Nephron (organoid): ENCODE measurements at regions not wholly inside any gene's neighbourhood (a gene's known extent, or its start where the extent isn't known, plus 50 kb on each side); places are given as distances from the start of the nearest gene placed in this dataset.
"Not testable (repeated sequence)": the region's sequence is repeated elsewhere in the genome, so short reads cannot be mapped to it uniquely, and the experiment has no call there.

Experiments
- H3K27ac Mint-ChIP-seq, 3 experiments: 2 replicates each; pipeline ENCODE4 v1.8.0; 2020; ENCODE audit warnings: mixed read lengths in 3 of 3, mild to moderate bottlenecking in 2 of 3, moderate library complexity in 1 of 3
- H3K27me3 Mint-ChIP-seq: 2 replicates; pipeline ENCODE4 v1.8.0; 2021; ENCODE audit warnings: low read depth, mild to moderate bottlenecking, moderate library complexity, mixed read lengths
- H3K36me3 Mint-ChIP-seq: 2 replicates; pipeline ENCODE4 v1.8.0; 2020; ENCODE audit warnings: low read depth, mixed read lengths
- H3K4me1 Mint-ChIP-seq: 2 replicates; pipeline ENCODE4 v1.8.0; 2020; ENCODE audit warnings: mixed read lengths
- H3K4me3 Mint-ChIP-seq, 3 experiments: 2 replicates each; pipeline ENCODE4 v1.8.0; 2020; ENCODE audit warnings: mild to moderate bottlenecking in 3 of 3, mixed read lengths in 3 of 3, moderate library complexity in 2 of 3
- H3K9me3 Mint-ChIP-seq: 2 replicates; pipeline ENCODE4 v1.8.0; 2020; ENCODE audit warnings: mixed read lengths
- CTCF ChIP-seq, 3 experiments: fragments of 200-600 bp; sonication (generic); IDR thresholded peaks; one replicate each; pipeline ENCODE4 v1.5.0; 2021; ENCODE audit warnings: antibody characterized with exemption in 3 of 3; ENCODE audit not compliant: unreplicated experiment in 3 of 3

- H3K4me3 Mint-ChIP-seq: peak overlapping the region in 1 of 3 experiments; percentile 1
- H3K4me1 Mint-ChIP-seq: peaks cover 48% of the 10 kb centered on the region
- H3K36me3 Mint-ChIP-seq: no peaks in the 10 kb centered on the region
- H3K27me3 Mint-ChIP-seq: peaks cover 4% of the 10 kb centered on the region
- H3K27ac Mint-ChIP-seq: peak overlapping the region; percentile 82 to 91 (median 90)
- TF ChIP-seq CTCF (IDR thresholded peaks at IDR 0.05; ENCODE audit: unreplicated experiment in 3 of 3): no peak
- no peaks in the 10 kb centered on the region for H3K9me3 Mint-ChIP-seq
Measured at GRCh38 chr20:17825252-17825959, 125.6 kb downstream of the BANF2 start.

- TF ChIP-seq CTCF (IDR thresholded peaks at IDR 0.05; ENCODE audit: unreplicated experiment in 3 of 3): no peak
- peaks cover 48% of the 10 kb centered on the region for H3K4me1 Mint-ChIP-seq
- peaks cover 2% of the 10 kb centered on the region for H3K27me3 Mint-ChIP-seq
- no peaks in the 10 kb centered on the region for H3K9me3 Mint-ChIP-seq
- no peak overlapping the region for H3K4me3 Mint-ChIP-seq
- H3K27ac Mint-ChIP-seq: peak overlapping the region; percentile 82 to 91 (median 90)
- H3K36me3 Mint-ChIP-seq: no peaks in the 10 kb centered on the region
Measured at GRCh38 chr20:17824676-17825251, 125.0 kb downstream of the BANF2 start.

- peaks cover 48% of the 10 kb centered on the region for H3K4me1 Mint-ChIP-seq
- no peaks in the 10 kb centered on the region for H3K27me3 Mint-ChIP-seq
- no peaks in the 10 kb centered on the region for H3K36me3 Mint-ChIP-seq
- no peak for TF ChIP-seq CTCF (IDR thresholded peaks at IDR 0.05; ENCODE audit: unreplicated experiment in 3 of 3)
- peak overlapping the region; percentile 54 to 95 (median 94) for H3K27ac Mint-ChIP-seq
- H3K4me3 Mint-ChIP-seq: no peak overlapping the region
- no peaks in the 10 kb centered on the region for H3K9me3 Mint-ChIP-seq
Measured at GRCh38 chr20:17823409-17824144, 123.8 kb downstream of the BANF2 start.

GRCh38 chr20:17822540-17823408, 123.0 kb downstream of the BANF2 start:
- TF ChIP-seq CTCF (IDR thresholded peaks at IDR 0.05; ENCODE audit: unreplicated experiment in 3 of 3): no peak
- Mint-ChIP-seq H3K36me3 (no peaks in the 10 kb centered on the region), H3K4me1 (peaks cover 48% of the 10 kb centered on the region), H3K27ac (peak overlapping the region; percentile 94 to 95 (median 94)), H3K27me3 (no peaks in the 10 kb centered on the region), H3K9me3 (no peaks in the 10 kb centered on the region), H3K4me3 (no peak overlapping the region)

GRCh38 chr20:17822039-17822438, 122.3 kb downstream of the BANF2 start:
- no peaks in the 10 kb centered on the region for H3K27me3 Mint-ChIP-seq
- peaks cover 43% of the 10 kb centered on the region for H3K4me1 Mint-ChIP-seq
- H3K9me3 Mint-ChIP-seq: no peaks in the 10 kb centered on the region
- H3K27ac Mint-ChIP-seq: peak overlapping the region; percentile 94 to 95 (median 94)
- H3K4me3 Mint-ChIP-seq: peak overlapping the region in 1 of 3 experiments; percentile 4
- no peaks in the 10 kb centered on the region for H3K36me3 Mint-ChIP-seq
- TF ChIP-seq CTCF (IDR thresholded peaks at IDR 0.05; ENCODE audit: unreplicated experiment in 3 of 3): no peak

- H3K4me1 Mint-ChIP-seq: peaks cover 43% of the 10 kb centered on the region
- not testable (repeated sequence) for H3K9me3 Mint-ChIP-seq, H3K36me3 Mint-ChIP-seq, H3K27me3 Mint-ChIP-seq, H3K4me3 Mint-ChIP-seq
- H3K27ac Mint-ChIP-seq: peak overlapping the region; percentile 94 to 95 (median 94)
Measured at GRCh38 chr20:17821606-17822005, 121.8 kb downstream of the BANF2 start.
